ENCODE measurements at regions not wholly inside any gene's neighbourhood (a gene's known extent, or its start where the extent isn't known, plus 50 kb on each side); places are given as distances from the start of the nearest gene placed in this dataset.

- intact Hi-C loops (cut with DNase I), result no loop called here
- Histone ChIP-seq H3K36me3 (no peaks in the 10 kb centered on the region), H3K9me3 (no peaks in the 10 kb centered on the region), H3K4me3 (no peak overlapping the region), H3K4me1 (no peaks in the 10 kb centered on the region), H3K27ac (no peak overlapping the region), H3K27me3 (no peaks in the 10 kb centered on the region)
- ATAC-seq, result no peak
- DNase-seq, result no peak
- 23 to 39% (median 38%) methylated on average over 3 of the region's 3 CpGs for WGBS, 4 donors
- no peak for TF ChIP-seq POLR2A (IDR thresholded peaks at IDR 0.05)
- no peak for TF ChIP-seq CTCF (IDR thresholded peaks at IDR 0.05)
Observed at GRCh38 chr3:181253796-181254195, 264.3 kb upstream of the DNAJC19 start.

DNA sequence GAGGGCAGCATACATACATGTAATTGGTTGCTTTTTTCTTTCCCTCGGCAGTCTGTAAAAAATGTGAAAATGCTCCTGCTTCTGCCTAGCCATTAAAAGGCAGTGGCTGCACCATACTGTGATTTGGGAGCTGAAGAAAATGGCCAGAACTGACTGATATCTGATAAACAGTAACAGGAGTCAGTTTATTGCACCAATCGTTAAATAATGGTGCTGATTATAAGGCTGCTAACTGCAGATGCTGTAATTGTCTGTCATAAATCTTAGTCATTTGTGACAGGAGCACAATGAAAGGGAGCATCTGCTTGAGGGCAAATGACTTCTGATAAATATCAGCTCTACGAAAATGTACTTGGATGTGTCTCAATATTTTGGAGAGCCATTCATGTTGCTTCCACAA is 263.1 kb upstream of the DNAJC19 start:
- Histone ChIP-seq H3K27me3 (no peaks in the 10 kb centered on the region), H3K4me3 (no peak overlapping the region), H3K36me3 (no peaks in the 10 kb centered on the region), H3K4me1 (no peaks in the 10 kb centered on the region), H3K9me3 (no peaks in the 10 kb centered on the region), H3K27ac (no peak overlapping the region)
- TF ChIP-seq POLR2A (IDR thresholded peaks at IDR 0.05), result no peak
- TF ChIP-seq CTCF (IDR thresholded peaks at IDR 0.05), result no peak
- ATAC-seq, result no peak
- WGBS, 4 donors, result 48 to 56% (median 55%) methylated on average over 3 of the region's 3 CpGs
- intact Hi-C loops (cut with DNase I), result no loop called here
- no peak for DNase-seq

GRCh38 chr3:181250714-181251113 is 261.2 kb upstream of the DNAJC19 start:
- no peaks in the 10 kb centered on the region for H3K27me3 ChIP-seq
- no peaks in the 10 kb centered on the region for H3K9me3 ChIP-seq
- no peak for DNase-seq
- H3K4me1 ChIP-seq, result no peaks in the 10 kb centered on the region
- no peaks in the 10 kb centered on the region for H3K36me3 ChIP-seq
- no peak for ATAC-seq
- no peak overlapping the region for H3K4me3 ChIP-seq
- intact Hi-C loops (cut with DNase I), result no loop called here
- no peak overlapping the region for H3K27ac ChIP-seq
- 41 to 53% (median 45%) methylated on average over 3 of the region's 3 CpGs for WGBS, 4 donors
- no peak for TF ChIP-seq POLR2A (IDR thresholded peaks at IDR 0.05)
- no peak for TF ChIP-seq CTCF (IDR thresholded peaks at IDR 0.05)

DNA sequence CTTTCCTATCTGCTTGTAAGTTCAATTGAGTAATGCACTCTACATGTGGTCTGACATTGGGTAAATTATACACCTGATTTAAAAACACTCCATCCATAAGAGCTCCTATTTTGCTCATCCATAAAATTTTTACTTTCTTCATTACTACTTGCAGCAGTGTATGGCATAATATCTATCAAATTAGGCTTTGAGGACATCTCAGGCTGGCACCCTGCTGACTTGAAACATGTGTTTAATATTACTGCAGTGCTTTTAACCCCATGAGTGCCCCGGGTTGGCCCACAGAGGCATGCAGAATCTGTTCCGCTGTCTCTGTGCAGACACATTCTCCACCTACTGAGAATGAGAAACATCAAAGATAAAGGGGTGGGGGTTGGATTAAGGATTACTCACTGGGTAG is 249.9 kb upstream of the DNAJC19 start:
- WGBS, 4 donors, result 55 to 63% (median 58%) methylated on average over 2 of the region's 2 CpGs
- DNase-seq (no peak), ATAC-seq (no peak)
- H3K36me3 ChIP-seq, result no peaks in the 10 kb centered on the region
- peaks cover 0 to under 1% (median 0%) of the 10 kb centered on the region in 12 donors for H3K9me3 ChIP-seq
- H3K27ac ChIP-seq, result no peak overlapping the region
- no peak overlapping the region for H3K4me3 ChIP-seq
- no peaks in the 10 kb centered on the region for H3K4me1 ChIP-seq
- H3K27me3 ChIP-seq, result no peaks in the 10 kb centered on the region
- intact Hi-C loops (cut with DNase I), result no loop called here
- TF ChIP-seq POLR2A (IDR thresholded peaks at IDR 0.05) (no peak), CTCF (IDR thresholded peaks at IDR 0.05) (no peak)

Data from heart left ventricle (tissue), 16 donors.